AG04450 (cell line): ENCODE measurements at regions not wholly inside any gene's neighbourhood (a gene's known extent, or its start where the extent isn't known, plus 50 kb on each side); places are given as distances from the start of the nearest gene placed in this dataset.

Experiments used
- CTCF ChIA-PET: fragments of 300-600, 350-600 bp; formaldehyde crosslinking; extraction: SDS; loops from one replicate; lab custom pipeline; 2022; ENCODE audit warnings: antibody characterized with exemption, inconsistent platforms; lab: Charles Lee
- POLR2A ChIA-PET: fragments of 350-600 bp; formaldehyde crosslinking; extraction: SDS; loops from one replicate; lab custom pipeline; 2021; ENCODE audit warnings: antibody characterized with exemption, inconsistent platforms; lab: Yijun Ruan, JAX
- DNase-seq: peaks from one replicate; pipeline ENCODE4 v3.0.0-alpha.2; 2011; ENCODE audit warnings: low read depth, low spot score
- H3K27ac ChIP-seq: one replicate; pipeline ENCODE4 v1.5.1; 2012; ENCODE audit warnings: low read depth, low read length, control low read depth
- H3K27me3 ChIP-seq: one replicate; pipeline ENCODE4 v1.6.0; 2012; ENCODE audit warnings: low read length; ENCODE audit not compliant: control insufficient read depth, insufficient read depth
- H3K4me3 ChIP-seq: 2 replicates; pipeline ENCODE4 v1.5.1; 2011; ENCODE audit warnings: mild to moderate bottlenecking, low read depth, low read length, control low read depth
- H3K9me3 ChIP-seq: 2 replicates; pipeline ENCODE4 v1.5.1; 2012; ENCODE audit warnings: low read length; ENCODE audit not compliant: control insufficient read depth, insufficient read depth
- TF ChIP-seq, protein P1 (sequence below): IDR thresholded peaks from 2 replicates; pipeline ENCODE4 v1.5.1; 2011; ENCODE audit warnings: low read depth, low read length, control low read depth, inconsistent platforms

DNA sequence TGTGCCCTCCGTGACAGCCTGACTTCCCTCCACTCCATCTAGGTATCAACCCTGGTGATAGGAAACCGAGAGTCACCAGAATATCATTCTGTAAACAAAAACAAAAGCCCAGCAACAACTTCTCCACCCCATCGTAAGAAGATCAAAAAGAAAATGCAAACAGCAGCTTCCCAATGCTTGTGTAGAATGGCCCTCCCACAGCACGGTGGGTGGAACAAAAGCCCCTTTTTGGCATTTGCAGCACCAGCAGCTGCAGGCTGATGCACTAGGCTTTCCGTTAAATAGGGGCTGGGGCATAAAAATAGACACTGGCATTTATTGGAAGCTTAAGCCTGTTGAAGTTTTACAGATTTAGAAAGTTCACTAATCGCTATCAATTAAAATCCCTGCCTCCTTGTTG is 513.0 kb downstream of the GALR1 start:
- Histone ChIP-seq H3K27me3 (no peaks in the 10 kb centered on the region), H3K9me3 (peaks cover 24% of the 10 kb centered on the region), H3K4me3 (no peak overlapping the region), H3K27ac (no peak overlapping the region)
- no peak for DNase-seq
- CTCF ChIA-PET = no interaction called here
- POLR2A ChIA-PET = no interaction called here
- TF ChIP-seq, protein P1, sequence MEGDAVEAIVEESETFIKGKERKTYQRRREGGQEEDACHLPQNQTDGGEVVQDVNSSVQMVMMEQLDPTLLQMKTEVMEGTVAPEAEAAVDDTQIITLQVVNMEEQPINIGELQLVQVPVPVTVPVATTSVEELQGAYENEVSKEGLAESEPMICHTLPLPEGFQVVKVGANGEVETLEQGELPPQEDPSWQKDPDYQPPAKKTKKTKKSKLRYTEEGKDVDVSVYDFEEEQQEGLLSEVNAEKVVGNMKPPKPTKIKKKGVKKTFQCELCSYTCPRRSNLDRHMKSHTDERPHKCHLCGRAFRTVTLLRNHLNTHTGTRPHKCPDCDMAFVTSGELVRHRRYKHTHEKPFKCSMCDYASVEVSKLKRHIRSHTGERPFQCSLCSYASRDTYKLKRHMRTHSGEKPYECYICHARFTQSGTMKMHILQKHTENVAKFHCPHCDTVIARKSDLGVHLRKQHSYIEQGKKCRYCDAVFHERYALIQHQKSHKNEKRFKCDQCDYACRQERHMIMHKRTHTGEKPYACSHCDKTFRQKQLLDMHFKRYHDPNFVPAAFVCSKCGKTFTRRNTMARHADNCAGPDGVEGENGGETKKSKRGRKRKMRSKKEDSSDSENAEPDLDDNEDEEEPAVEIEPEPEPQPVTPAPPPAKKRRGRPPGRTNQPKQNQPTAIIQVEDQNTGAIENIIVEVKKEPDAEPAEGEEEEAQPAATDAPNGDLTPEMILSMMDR = no peak

DNA sequence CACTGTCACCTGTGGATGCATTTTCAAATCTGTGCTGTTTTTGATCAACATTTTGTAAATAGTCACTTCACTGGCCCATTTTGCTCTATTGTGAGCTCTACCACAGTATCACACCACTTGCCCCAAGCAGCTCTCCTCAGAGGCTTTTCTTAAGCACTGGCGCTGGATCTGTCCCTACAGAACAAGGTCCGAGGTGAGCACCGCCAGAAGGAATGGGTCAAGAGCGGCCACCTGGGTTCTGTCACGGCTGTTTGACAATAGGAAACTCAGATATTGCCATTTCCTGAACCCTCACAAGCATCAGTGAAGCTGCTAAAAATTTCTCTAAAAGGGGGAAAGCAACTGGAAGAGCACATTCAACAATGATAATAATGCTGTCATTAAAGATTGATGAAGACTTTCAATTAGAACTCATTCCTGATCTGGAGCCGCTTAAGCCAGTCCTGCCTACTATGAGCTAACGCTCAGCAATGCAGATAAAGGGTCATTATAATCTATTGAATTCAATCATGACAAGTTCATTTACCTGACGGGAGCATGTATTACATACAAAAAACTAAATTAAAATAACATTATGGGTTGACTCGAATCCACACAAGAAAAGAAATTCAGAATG is 514.0 kb downstream of the GALR1 start:
- H3K9me3 ChIP-seq = peaks cover 20% of the 10 kb centered on the region
- no peak for DNase-seq
- CTCF ChIA-PET = no interaction called here

DNA sequence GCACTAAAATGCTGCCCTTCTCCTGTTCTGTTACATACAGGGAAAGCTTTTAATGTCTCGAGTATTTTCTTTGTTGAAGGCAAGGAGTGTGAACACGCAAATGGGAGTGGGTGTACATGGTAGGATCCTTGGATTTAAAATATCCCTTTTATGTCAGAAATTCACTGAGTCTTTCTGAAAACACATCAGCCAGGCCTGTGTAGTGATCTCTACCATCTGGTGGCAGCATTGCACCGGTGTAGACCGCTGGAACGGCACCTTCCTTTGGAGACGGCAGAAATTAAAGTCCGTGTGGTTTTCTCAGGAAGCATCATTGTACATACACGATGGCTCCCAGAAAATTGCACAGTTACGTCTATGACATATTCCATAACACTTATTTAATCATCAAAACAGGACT is 515.8 kb downstream of the GALR1 start:
- peaks cover 29% of the 10 kb centered on the region for H3K9me3 ChIP-seq
- ChIA-PET POLR2A (no interaction called here), CTCF (no interaction called here)
- H3K27ac ChIP-seq = no peak overlapping the region
- no peaks in the 10 kb centered on the region for H3K27me3 ChIP-seq
- no peak overlapping the region for H3K4me3 ChIP-seq
- TF ChIP-seq, protein P1 = no peak
- DNase-seq = no peak

More for the DNA sequence above, 514.0 kb downstream of the GALR1 start:
- TF ChIP-seq, protein P1 = no peak
- H3K4me3 ChIP-seq = no peak overlapping the region
- H3K27ac ChIP-seq = no peak overlapping the region
- H3K27me3 ChIP-seq = no peaks in the 10 kb centered on the region
- POLR2A ChIA-PET = no interaction called here

DNA sequence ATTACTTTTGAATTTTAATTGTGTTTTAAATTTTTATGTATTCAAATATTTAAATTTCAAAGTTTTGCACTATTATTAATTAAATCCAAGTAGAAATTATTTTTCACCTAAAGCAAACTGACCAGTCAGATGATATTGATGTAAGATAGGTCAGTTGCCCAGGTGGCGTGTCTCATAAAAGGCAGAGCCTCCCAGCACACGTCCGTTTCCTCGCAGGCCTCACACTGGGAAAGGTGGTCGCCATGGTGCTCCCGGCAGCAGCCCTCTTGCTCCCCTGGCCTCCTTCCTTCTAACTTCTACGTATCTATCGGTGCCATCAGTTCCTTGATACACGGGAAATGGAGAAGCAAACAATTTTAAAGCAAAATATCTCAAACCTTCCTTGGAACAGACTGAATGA is 516.8 kb downstream of the GALR1 start:
- DNase-seq = no peak
- CTCF ChIA-PET = no interaction called here
- no peak overlapping the region for H3K4me3 ChIP-seq
- TF ChIP-seq, protein P1 = no peak
- POLR2A ChIA-PET = no interaction called here
- peaks cover 23% of the 10 kb centered on the region for H3K9me3 ChIP-seq
- H3K27me3 ChIP-seq = no peaks in the 10 kb centered on the region
- H3K27ac ChIP-seq = no peak overlapping the region

DNA sequence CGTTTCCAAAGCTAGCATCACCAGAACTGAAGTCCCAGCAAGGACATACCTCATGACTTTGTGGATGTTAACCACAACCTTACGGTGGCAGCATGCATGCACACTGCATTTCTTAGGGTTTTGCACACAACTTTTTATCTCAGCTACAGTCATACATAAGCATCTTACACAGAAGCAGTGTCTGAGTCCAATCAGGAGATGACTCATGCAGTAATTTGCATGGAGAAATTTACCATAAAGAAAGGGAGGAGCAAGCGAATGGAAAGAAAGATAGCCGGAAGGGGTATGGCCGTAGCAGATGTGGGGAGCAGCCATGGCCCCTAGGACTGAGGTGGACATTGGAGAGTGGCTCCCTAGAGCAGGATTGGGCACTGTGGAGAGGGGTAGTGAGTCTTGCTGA is 522.5 kb downstream of the GALR1 start:
- DNase-seq = no peak
- CTCF ChIA-PET = no interaction called here
- no peaks in the 10 kb centered on the region for H3K27me3 ChIP-seq
- TF ChIP-seq, protein P1 = no peak
- no peak overlapping the region for H3K27ac ChIP-seq
- H3K4me3 ChIP-seq = no peak overlapping the region
- peaks cover 43% of the 10 kb centered on the region for H3K9me3 ChIP-seq
- POLR2A ChIA-PET = no interaction called here
